ENCODE measurements at regions not wholly inside any gene's neighbourhood (a gene's known extent, or its start where the extent isn't known, plus 50 kb on each side); places are given as distances from the start of the nearest gene placed in this dataset.
A peak's percentile ranks its signal among the peaks of the same experiment; 100 is the strongest.

- Histone ChIP-seq H3K36me3 (ENCODE audit: control insufficient read depth, insufficient read depth, low read length) (no peaks in the 10 kb centered on the region), H3K4me3 (ENCODE audit: low read depth, low read length) (no peak overlapping the region), H3K27me3 (ENCODE audit: control insufficient read depth, insufficient read depth, low read length) (no peaks in the 10 kb centered on the region), H3K9me3 (ENCODE audit: control insufficient read depth in 2 of 2, low read length in 2 of 2) (no peaks in the 10 kb centered on the region), H3K27ac (ENCODE audit: insufficient read depth, low read length, poor library complexity, severe bottlenecking) (no peak overlapping the region), H3K4me1 (ENCODE audit: control insufficient read depth, insufficient read depth, low read length, poor library complexity, severe bottlenecking) (no peaks in the 10 kb centered on the region)
- H3K27me3 Mint-ChIP-seq, result no peaks in the 10 kb centered on the region
- H3K36me3 Mint-ChIP-seq, result no peaks in the 10 kb centered on the region
- DNase-seq, result no peak
- ATAC-seq (ENCODE audit: low read depth in 2 of 2), result no peak
- H3K4me1 Mint-ChIP-seq, result no peaks in the 10 kb centered on the region
- H3K4me3 Mint-ChIP-seq, result no peak overlapping the region
- H3K9me3 Mint-ChIP-seq, result peaks cover 0 to 26% (median 2%) of the 10 kb centered on the region in 7 donors
- no peak overlapping the region for H3K27ac Mint-ChIP-seq
Observed at GRCh38 chr1:238345837-238346236, 455.1 kb upstream of the ZP4 start.

DNA sequence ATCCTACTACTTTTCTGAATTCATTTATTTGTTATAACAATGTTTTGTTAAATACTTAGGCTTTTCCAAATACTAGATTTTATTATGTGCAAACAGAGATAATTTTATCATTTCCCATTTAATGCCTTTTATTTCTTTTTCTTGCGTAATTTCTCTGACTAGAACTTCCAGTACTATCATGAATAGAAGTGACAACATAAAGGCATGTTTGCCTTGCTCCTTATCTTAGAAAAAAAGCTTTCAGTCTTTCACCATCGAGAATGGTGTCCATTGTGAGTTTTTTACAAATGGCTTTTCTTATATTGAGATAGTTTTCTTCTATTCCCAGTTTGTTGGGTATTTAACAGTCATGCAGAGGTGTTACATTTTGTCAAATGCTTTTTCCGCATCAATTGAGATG lies 453.1 kb upstream of the ZP4 start:
- no peaks in the 10 kb centered on the region for H3K27me3 Mint-ChIP-seq
- Histone ChIP-seq H3K9me3 (ENCODE audit: control insufficient read depth in 2 of 2, low read length in 2 of 2) (no peaks in the 10 kb centered on the region), H3K36me3 (ENCODE audit: control insufficient read depth, insufficient read depth, low read length) (no peaks in the 10 kb centered on the region), H3K4me3 (ENCODE audit: low read depth, low read length) (no peak overlapping the region), H3K27ac (ENCODE audit: insufficient read depth, low read length, poor library complexity, severe bottlenecking) (no peak overlapping the region), H3K4me1 (ENCODE audit: control insufficient read depth, insufficient read depth, low read length, poor library complexity, severe bottlenecking) (no peaks in the 10 kb centered on the region), H3K27me3 (ENCODE audit: control insufficient read depth, insufficient read depth, low read length) (no peaks in the 10 kb centered on the region)
- no peak overlapping the region for H3K4me3 Mint-ChIP-seq
- DNase-seq (no peak), ATAC-seq (ENCODE audit: low read depth in 2 of 2) (no peak)
- no peak overlapping the region for H3K27ac Mint-ChIP-seq
- H3K9me3 Mint-ChIP-seq, result peaks cover 2 to 17% (median 8%) of the 10 kb centered on the region in 7 donors
- H3K36me3 Mint-ChIP-seq, result no peaks in the 10 kb centered on the region
- H3K4me1 Mint-ChIP-seq, result no peaks in the 10 kb centered on the region

DNA sequence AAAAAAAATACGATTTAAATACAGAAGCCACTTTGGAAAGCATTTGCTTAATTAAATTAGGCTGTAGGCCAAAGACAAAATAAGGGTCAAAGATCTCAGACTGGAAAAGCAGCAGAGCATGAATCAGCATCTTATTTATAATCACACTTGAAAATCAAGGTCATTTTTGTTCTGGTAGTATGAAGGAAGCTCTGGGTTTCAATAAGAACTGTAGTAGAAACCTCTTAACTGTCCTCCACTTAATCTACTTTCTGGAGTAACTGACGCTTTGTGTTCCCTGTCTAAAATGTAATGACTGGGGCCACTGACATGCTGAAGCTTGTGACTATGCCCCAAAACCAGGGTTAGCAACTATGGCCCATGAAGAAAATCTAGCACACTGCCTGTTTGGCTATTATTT lies 450.7 kb upstream of the ZP4 start:
- Histone ChIP-seq H3K4me3 (ENCODE audit: low read depth, low read length) (no peak overlapping the region), H3K4me1 (ENCODE audit: control insufficient read depth, insufficient read depth, low read length, poor library complexity, severe bottlenecking) (no peaks in the 10 kb centered on the region), H3K27me3 (ENCODE audit: control insufficient read depth, insufficient read depth, low read length) (no peaks in the 10 kb centered on the region), H3K36me3 (ENCODE audit: control insufficient read depth, insufficient read depth, low read length) (no peaks in the 10 kb centered on the region), H3K27ac (ENCODE audit: insufficient read depth, low read length, poor library complexity, severe bottlenecking) (no peak overlapping the region), H3K9me3 (ENCODE audit: control insufficient read depth in 2 of 2, low read length in 2 of 2) (no peaks in the 10 kb centered on the region)
- DNase-seq, result no peak
- Mint-ChIP-seq H3K27ac (no peak overlapping the region), H3K27me3 (no peaks in the 10 kb centered on the region), H3K4me3 (no peak overlapping the region), H3K4me1 (no peaks in the 10 kb centered on the region), H3K36me3 (no peaks in the 10 kb centered on the region), H3K9me3 (peaks cover 6 to 21% (median 8%) of the 10 kb centered on the region in 7 donors)
- no peak for ATAC-seq (ENCODE audit: low read depth in 2 of 2)

- no peaks in the 10 kb centered on the region for H3K27me3 ChIP-seq (ENCODE audit: control insufficient read depth, insufficient read depth, low read length)
- no peak for ATAC-seq (ENCODE audit: low read depth in 2 of 2)
- H3K27ac Mint-ChIP-seq, result no peak overlapping the region
- H3K36me3 Mint-ChIP-seq, result no peaks in the 10 kb centered on the region
- no peak overlapping the region for H3K27ac ChIP-seq (ENCODE audit: insufficient read depth, low read length, poor library complexity, severe bottlenecking)
- no peak overlapping the region for H3K4me3 ChIP-seq (ENCODE audit: low read depth, low read length)
- H3K9me3 Mint-ChIP-seq, result peaks cover 5 to 21% (median 9%) of the 10 kb centered on the region in 7 donors
- no peaks in the 10 kb centered on the region for H3K4me1 Mint-ChIP-seq
- H3K9me3 ChIP-seq (ENCODE audit: control insufficient read depth in 2 of 2, low read length in 2 of 2), result no peaks in the 10 kb centered on the region
- no peak overlapping the region for H3K4me3 Mint-ChIP-seq
- H3K36me3 ChIP-seq (ENCODE audit: control insufficient read depth, insufficient read depth, low read length), result no peaks in the 10 kb centered on the region
- no peak for DNase-seq
- no peaks in the 10 kb centered on the region for H3K27me3 Mint-ChIP-seq
- no peaks in the 10 kb centered on the region for H3K4me1 ChIP-seq (ENCODE audit: control insufficient read depth, insufficient read depth, low read length, poor library complexity, severe bottlenecking)
Observed at GRCh38 chr1:238340989-238341388, 450.3 kb upstream of the ZP4 start.

DNA sequence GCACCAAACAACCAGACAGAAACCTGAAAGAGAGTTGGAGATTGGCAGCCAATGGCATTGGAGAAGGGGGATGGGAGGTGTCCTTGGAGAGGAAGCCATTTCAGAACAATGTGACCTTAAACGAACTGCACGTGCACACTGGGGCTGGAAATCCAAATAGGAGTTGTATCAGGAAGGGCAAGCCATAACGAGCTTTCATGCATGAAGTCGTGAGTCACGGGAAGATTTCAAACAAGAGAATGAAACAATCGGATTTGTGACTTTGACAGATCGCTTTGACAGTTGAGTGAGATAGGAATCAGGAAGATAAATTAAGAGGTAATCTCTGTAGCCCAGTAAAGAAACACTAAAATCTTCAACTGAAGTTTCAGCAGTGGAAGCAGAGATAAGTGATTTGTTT lies 445.8 kb upstream of the ZP4 start:
- Histone ChIP-seq H3K27ac (ENCODE audit: insufficient read depth, low read length, poor library complexity, severe bottlenecking) (no peak overlapping the region), H3K4me1 (ENCODE audit: control insufficient read depth, insufficient read depth, low read length, poor library complexity, severe bottlenecking) (no peaks in the 10 kb centered on the region), H3K36me3 (ENCODE audit: control insufficient read depth, insufficient read depth, low read length) (no peaks in the 10 kb centered on the region), H3K9me3 (ENCODE audit: control insufficient read depth in 2 of 2, low read length in 2 of 2) (no peaks in the 10 kb centered on the region), H3K27me3 (ENCODE audit: control insufficient read depth, insufficient read depth, low read length) (no peaks in the 10 kb centered on the region), H3K4me3 (ENCODE audit: low read depth, low read length) (no peak overlapping the region)
- Mint-ChIP-seq H3K27ac (no peak overlapping the region), H3K36me3 (no peaks in the 10 kb centered on the region), H3K4me3 (no peak overlapping the region), H3K4me1 (no peaks in the 10 kb centered on the region), H3K9me3 (peaks cover 5 to 25% (median 9%) of the 10 kb centered on the region in 7 donors), H3K27me3 (no peaks in the 10 kb centered on the region)
- DNase-seq (no peak), ATAC-seq (ENCODE audit: low read depth in 2 of 2) (no peak)

GRCh38 chr1:238334170-238334569 lies 443.4 kb upstream of the ZP4 start:
- Mint-ChIP-seq H3K9me3 (peaks cover 3 to 28% (median 8%) of the 10 kb centered on the region in 7 donors), H3K27ac (no peak overlapping the region), H3K4me1 (no peaks in the 10 kb centered on the region), H3K27me3 (no peaks in the 10 kb centered on the region), H3K4me3 (no peak overlapping the region), H3K36me3 (no peaks in the 10 kb centered on the region)
- no peaks in the 10 kb centered on the region for H3K9me3 ChIP-seq (ENCODE audit: control insufficient read depth in 2 of 2, low read length in 2 of 2)
- H3K27ac ChIP-seq (ENCODE audit: insufficient read depth, low read length, poor library complexity, severe bottlenecking), result no peak overlapping the region
- no peaks in the 10 kb centered on the region for H3K4me1 ChIP-seq (ENCODE audit: control insufficient read depth, insufficient read depth, low read length, poor library complexity, severe bottlenecking)
- no peaks in the 10 kb centered on the region for H3K27me3 ChIP-seq (ENCODE audit: control insufficient read depth, insufficient read depth, low read length)
- no peak for ATAC-seq (ENCODE audit: low read depth in 2 of 2)
- no peaks in the 10 kb centered on the region for H3K36me3 ChIP-seq (ENCODE audit: control insufficient read depth, insufficient read depth, low read length)
- no peak overlapping the region for H3K4me3 ChIP-seq (ENCODE audit: low read depth, low read length)
- no peak for DNase-seq

DNA sequence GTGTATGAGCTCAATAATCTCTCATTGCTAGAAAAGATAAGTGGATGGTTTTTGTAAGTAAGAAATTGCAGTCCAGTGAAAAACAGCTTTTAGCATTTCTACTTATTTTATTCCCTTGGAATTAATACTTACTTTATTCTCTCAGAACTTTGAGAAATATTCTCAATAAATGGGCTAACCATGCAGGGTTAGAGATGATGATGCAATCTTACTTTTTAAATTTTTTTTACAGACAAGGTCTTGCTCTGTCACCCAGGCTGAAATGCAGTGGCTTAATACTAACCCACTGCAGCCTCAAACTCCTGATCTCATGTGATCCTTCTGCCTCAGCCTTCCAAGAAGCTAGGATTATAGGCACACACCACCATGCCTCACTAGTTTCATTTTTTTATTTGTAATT lies 440.8 kb upstream of the ZP4 start:
- Histone ChIP-seq H3K4me3 (ENCODE audit: low read depth, low read length) (no peak overlapping the region), H3K9me3 (ENCODE audit: control insufficient read depth in 2 of 2, low read length in 2 of 2) (no peaks in the 10 kb centered on the region), H3K4me1 (ENCODE audit: control insufficient read depth, insufficient read depth, low read length, poor library complexity, severe bottlenecking) (no peaks in the 10 kb centered on the region), H3K36me3 (ENCODE audit: control insufficient read depth, insufficient read depth, low read length) (no peaks in the 10 kb centered on the region), H3K27me3 (ENCODE audit: control insufficient read depth, insufficient read depth, low read length) (no peaks in the 10 kb centered on the region), H3K27ac (ENCODE audit: insufficient read depth, low read length, poor library complexity, severe bottlenecking) (no peak overlapping the region)
- Mint-ChIP-seq H3K36me3 (no peaks in the 10 kb centered on the region), H3K9me3 (peaks cover 3 to 30% (median 11%) of the 10 kb centered on the region in 7 donors), H3K27me3 (no peaks in the 10 kb centered on the region), H3K4me1 (no peaks in the 10 kb centered on the region), H3K27ac (no peak overlapping the region), H3K4me3 (no peak overlapping the region)
- DNase-seq (no peak), ATAC-seq (ENCODE audit: low read depth in 2 of 2) (no peak)

GRCh38 chr1:238329671-238330070 lies 438.9 kb upstream of the ZP4 start:
- no peak for DNase-seq
- no peaks in the 10 kb centered on the region for H3K4me1 ChIP-seq (ENCODE audit: control insufficient read depth, insufficient read depth, low read length, poor library complexity, severe bottlenecking)
- peaks cover 0 to 33% (median 13%) of the 10 kb centered on the region in 7 donors for H3K9me3 Mint-ChIP-seq
- H3K36me3 Mint-ChIP-seq, result no peaks in the 10 kb centered on the region
- H3K9me3 ChIP-seq (ENCODE audit: control insufficient read depth in 2 of 2, low read length in 2 of 2), result no peaks in the 10 kb centered on the region
- no peaks in the 10 kb centered on the region for H3K36me3 ChIP-seq (ENCODE audit: control insufficient read depth, insufficient read depth, low read length)
- H3K27me3 ChIP-seq (ENCODE audit: control insufficient read depth, insufficient read depth, low read length), result no peaks in the 10 kb centered on the region
- H3K27me3 Mint-ChIP-seq, result no peaks in the 10 kb centered on the region
- no peak overlapping the region for H3K4me3 Mint-ChIP-seq
- no peaks in the 10 kb centered on the region for H3K4me1 Mint-ChIP-seq
- no peak overlapping the region for H3K4me3 ChIP-seq (ENCODE audit: low read depth, low read length)
- H3K27ac Mint-ChIP-seq, result peak overlapping the region in 1 of 3 donors; percentile 28
- no peak overlapping the region for H3K27ac ChIP-seq (ENCODE audit: insufficient read depth, low read length, poor library complexity, severe bottlenecking)
- no peak for ATAC-seq (ENCODE audit: low read depth in 2 of 2)

Measured in CD4-positive, CD25-positive, alpha-beta regulatory T cell (primary cell).